Activated naive CD4-positive, alpha-beta T cell treated with anti-CD3 and anti-CD28 coated beads, Interleukin-2, amount 50 U/mL, for 16 hours (primary cell): ENCODE measurements at regions not wholly inside any gene's neighbourhood (a gene's known extent, or its start where the extent isn't known, plus 50 kb on each side); places are given as distances from the start of the nearest gene placed in this dataset.
"Not testable (repeated sequence)": the region's sequence is repeated elsewhere in the genome, so short reads cannot be mapped to it uniquely, and the experiment has no call there.

Experiments used
- DNase-seq: peaks from one replicate; pipeline ENCODE4 v3.0.0-alpha.2; 2020

- peak; percentile 5 for DNase-seq
Observed at GRCh38 chr15:25171111-25171811, 216.5 kb downstream of the SNRPN start.

DNA sequence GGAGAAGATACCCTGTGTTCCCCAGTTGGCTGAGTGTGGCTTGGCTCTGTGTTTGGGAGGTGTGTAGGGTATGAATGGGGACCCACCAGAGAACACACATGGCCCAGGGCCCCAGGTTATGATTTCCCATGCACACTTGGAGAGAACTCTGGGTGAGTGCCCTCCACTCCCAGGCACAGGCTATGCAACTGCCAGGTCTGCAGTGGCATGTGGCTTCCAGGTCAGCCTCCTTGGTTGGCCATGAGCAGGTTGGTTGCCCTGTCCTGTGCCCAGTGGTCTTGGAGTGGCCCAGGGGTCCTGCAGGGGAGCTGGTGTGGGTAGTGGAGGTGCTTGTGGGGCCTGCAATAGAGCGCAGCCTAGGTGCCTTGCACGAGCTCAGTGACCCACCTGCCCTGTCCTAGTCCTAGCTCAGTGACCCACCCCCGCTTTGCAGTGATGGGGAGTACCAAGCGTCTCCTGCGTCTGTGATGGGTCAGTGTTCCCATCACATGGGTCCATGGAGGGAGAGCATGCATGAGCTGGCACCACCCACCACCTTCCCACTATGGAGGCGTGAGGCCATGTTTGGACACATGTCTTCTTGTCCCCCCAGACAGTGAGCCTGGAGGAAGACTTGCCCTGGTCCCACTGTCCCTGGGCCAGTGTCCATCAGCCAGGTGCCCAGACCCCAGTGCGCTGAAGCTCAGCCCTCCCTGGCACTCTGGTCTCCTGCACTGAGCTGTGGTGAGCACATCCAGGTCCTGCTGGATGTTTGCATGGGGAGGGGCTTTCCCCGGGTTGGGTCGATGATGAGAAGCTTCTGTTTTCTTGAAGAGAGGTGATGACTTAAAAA, 217.3 kb downstream of the SNRPN start:
- peak; percentile 2 for DNase-seq

GRCh38 chr15:25172691-25173090, 217.9 kb downstream of the SNRPN start:
- peak; percentile 4 for DNase-seq

DNA sequence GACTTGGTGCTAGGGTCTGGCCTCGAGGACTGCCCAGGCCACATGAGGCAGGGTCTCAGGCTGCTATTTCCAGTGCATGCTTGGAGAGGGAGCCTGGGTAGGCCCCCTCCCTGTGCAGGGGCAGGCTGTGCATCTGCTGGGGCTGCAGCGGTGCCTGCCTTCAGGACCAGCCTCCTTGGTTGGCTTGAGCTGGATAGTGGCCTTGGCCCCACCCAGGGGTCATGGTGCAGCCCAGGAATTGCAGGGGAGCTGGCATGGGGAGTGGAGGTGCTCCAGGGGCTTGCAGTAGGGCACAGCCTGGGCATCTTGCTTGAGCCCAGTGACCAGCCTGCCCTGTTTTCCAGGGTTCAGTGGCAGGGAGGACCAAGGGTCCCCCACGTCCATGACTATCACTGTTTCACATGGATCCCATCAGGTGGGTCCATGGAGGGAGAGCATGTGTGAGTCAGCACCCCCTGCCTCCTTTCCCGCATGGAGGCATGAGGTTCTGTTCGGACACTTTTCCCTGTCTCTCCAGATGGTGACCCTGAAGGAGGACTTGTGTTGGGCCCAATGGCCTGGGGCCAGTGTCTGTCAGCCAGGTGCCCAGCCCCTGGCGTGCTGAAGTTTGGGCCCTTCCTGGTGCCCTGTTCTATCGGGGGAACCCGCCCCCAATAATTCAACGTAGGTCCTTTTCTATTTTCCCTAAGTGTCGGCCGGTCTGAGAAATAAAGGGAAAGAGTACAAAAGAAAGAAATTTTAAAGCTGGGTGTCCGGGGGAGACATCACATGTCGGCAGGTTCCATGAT, 218.6 kb downstream of the SNRPN start:
- DNase-seq, result peak; percentile 4

DNA sequence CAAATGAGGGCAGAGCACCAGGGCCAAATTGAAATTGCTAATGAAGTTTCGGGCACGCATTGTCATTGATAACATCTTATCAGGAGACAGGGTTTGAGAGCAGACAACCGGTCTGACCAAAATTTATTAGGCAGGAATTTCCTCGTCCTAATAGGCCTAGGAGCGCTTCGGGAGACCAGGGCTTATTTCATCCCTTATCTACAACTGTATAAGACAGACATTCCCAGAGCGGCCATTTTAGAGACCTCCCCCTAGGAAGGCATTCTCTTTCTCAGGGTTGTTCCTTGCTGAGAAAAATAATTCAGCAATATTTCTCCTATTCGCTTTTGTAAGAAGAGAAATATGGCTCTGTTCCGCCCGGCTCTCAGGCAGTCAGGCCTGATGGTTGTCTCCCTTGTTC, 219.4 kb downstream of the SNRPN start:
- not testable (repeated sequence) for DNase-seq

GRCh38 chr15:25175033-25175788, 220.4 kb downstream of the SNRPN start:
- DNase-seq, result peak; percentile 1

DNA sequence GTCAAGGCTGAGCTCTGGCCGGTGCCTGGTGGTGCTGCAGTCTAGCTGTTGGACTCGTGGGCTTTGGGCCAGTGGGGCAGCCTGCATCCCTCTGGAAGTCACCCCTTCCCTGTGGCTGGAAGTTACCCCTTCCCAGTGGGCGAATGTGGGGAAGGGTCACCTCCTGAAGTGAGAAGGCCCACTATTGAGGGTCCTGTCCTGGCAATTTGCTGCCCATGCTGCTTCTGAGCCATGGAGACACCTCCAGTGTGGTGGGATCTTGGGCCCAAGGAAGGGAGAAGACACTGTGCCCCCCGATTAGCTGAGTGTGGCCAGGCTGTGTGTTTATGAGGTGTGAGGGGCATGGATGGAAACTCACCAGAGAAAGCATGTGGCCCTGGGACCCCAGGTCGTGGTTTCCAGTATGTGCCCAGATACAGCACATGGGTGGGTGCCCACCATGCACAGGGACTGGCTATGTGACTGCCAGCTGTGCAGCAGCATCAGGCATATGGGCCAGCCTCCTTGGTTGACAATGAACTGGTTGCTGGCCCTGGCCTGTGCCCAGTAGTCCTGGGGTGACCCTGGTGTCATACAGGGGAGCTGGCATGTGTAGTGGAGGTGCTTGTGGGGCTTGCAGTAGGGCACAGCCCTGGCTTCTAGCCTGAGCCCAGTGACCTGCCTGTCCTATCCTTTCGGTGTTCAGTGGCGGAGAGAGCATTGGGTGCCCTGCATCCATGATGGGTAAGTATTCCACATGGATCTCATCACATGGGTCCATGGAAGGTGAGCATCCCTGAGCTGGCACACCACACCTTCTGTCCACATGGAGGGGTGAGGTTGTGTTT, 221.2 kb downstream of the SNRPN start:
- DNase-seq, result peak; percentile 3

DNA sequence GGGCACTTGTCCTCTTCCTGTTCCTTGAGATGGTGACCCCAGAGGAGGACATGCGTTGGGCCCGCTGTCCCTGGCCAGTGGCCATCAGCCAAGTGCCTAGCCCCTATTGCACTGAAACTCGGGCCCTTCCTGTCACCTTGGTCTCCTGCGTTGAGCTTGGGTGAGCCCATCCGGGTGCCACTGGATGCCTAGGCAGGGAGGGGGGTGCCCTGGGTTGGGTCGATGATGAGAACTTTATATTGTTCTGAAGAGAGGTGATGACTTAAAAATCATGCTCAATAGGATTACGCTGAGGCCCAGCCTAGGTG, 221.8 kb downstream of the SNRPN start:
- peak; percentile 4 for DNase-seq

DNA sequence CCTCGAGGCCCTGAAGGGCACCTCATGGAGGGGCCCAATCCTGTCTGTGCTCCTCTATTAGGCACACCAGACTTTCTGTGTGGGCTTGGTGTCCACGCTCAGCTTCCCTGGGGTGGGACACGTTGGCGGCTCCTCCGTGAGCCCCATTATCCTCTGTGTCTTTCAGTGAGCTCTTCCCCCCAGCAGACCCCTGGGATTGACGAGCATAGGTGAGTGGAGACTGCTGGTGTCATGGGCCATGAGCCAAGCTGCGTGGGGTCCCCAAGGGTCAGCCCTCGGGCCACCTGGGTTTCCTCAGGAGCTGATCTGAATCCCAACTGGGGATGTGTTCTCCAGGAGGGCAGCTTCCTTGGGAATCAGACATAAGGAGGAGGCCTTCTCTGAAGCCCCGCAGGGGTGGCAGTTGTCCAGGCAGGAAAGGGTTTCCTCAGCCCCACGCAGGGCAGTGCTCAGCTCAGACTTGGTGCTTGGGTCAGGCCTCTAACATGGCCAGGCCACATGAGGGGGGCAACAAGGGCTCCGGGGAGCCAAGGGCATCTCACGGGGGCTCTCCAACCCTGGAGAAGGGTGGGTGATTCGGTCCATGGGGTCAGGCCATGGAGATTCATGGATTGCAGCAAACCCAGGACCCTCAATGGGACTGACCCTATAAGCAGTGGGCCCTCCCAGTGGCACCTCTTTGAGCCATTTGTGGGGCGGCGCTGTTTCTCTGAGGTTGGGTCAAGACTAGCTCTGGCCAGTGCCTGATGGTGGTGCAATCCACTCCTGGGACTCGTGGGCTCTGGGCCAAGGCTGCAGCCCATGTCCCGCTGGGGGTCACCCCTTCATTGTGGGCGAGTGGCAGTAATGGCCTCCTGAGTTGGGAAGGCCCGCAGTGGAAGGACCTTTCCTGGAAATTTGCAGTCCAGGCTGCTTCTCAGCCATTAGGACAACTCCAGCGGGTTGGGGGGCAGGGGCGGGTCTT, 222.5 kb downstream of the SNRPN start:
- peak; percentile 4 for DNase-seq

DNA sequence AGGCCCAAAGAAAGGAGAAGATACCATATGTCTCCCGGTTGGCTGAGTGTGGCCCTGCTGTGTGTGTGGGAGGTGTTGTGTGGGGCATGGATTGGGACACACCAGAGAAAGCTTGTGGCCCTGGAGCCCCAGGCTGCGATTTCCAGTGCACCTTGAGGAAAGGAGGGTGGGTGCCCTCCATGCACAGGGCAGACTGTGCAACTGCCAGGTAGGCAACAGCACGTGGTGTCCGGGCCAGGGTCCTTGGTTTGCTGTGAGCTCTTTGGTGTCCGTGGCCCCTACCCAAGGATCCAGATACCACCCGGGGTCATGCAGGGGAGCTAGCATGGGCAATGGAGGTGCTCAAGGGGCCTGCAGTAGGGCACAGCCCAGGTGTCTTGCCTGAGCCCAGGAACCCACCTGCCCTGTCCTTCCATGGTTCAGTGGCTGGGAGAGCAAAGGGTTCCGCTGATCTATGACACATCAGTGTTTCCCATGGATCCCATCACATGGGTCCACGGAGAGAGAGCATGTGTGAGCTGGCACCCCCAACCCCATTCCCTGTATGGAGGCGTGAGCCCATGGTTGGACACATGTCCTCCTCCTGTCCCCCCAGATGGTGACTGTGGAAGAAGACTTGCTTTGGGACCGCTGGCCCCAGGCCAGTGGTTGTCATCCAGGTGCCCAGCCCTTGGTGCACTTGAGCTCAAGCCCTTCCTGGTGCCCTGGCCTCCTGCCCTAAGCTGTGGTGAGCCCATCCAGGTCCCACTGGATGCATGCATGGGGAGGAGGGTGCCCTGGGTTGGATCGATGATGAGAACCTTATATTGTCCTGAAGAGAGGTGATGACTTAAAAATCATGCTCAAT, 223.4 kb downstream of the SNRPN start:
- DNase-seq, result peak; percentile 7

GRCh38 chr15:25178835-25179672, 224.3 kb downstream of the SNRPN start:
- peak; percentile 7 for DNase-seq

- peak; percentile 1 for DNase-seq
Observed at GRCh38 chr15:25179673-25180511, 225.1 kb downstream of the SNRPN start.

DNA sequence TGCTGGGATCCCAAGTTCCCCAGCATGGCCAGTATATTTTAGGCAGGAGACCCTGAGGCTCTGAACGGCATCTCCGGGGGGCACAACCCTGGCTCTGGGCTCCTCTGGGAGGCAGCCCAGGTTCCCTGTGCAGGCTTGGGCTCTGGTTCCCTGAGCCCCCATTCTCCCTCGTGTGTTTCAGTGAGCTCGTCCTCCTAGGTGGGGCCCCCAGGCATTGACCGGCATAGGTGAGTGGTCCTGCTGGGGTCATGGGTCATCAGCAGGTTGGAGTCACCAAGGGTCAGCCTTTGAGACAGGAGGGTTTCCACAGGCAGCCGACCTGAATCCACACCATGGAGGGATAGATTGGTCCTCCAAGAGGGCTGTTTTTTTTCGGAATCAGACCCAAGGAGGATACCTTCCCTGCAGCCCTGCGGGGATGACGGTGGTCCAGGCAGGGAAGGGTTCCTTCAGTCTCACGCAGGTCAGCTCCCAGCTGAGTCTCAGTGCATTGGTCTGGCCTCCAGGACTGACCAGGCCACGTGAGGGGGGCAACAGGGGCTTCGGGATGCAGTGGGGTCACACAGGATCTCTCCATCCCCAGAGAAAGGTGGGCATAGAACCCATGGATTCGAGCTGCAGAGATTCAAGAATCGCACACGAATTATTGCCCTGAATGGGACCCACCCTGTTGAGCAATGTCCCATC, 226.0 kb downstream of the SNRPN start:
- DNase-seq, result peak; percentile 4

GRCh38 chr15:25181293-25182097, 226.7 kb downstream of the SNRPN start:
- peak; percentile 7 for DNase-seq

DNA sequence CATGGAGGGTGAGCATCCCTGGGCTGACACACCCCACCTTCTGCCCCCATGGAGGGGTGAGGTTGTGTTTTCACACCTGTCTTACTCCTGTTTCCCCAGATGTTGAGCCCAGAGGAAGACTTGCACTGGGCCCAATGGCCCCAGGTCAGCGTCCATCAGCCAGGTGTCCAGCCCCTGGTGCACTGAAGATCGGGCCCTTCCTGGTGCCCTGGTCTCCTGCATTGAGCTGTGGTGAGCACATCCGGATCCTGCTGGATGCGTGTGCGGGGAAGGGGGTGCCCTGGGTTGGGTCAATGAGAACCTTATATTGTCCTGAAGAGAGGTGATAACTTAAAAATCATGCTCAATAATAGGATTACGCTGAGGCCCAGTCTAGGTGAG, 227.3 kb downstream of the SNRPN start:
- DNase-seq, result peak; percentile 3

GRCh38 chr15:25182736-25183445, 228.1 kb downstream of the SNRPN start:
- peak; percentile 5 for DNase-seq
